BLaER1 treated with 17β-estradiol and CSF1 and Interleukin-3, amounts not matched to agents 10 nM and 100 nM (cell line): ENCODE measurements at regions not wholly inside any gene's neighbourhood (a gene's known extent, or its start where the extent isn't known, plus 50 kb on each side); places are given as distances from the start of the nearest gene placed in this dataset.
A peak's percentile ranks its signal among the peaks of the same experiment; 100 is the strongest.

Source experiments
- H3K27ac ChIP-seq, 11 experiments: shearing (Covaris generic); formaldehyde crosslinking; 2 replicates each; pipeline ENCODE4 v1.8.1; 2022
- H3K27me3 ChIP-seq, 11 experiments: shearing (Covaris generic); formaldehyde crosslinking; 2 replicates each; pipeline ENCODE4 v1.8.1; 2022
- H3K36me3 ChIP-seq, 11 experiments: shearing (Covaris generic); formaldehyde crosslinking; 2 replicates each; pipeline ENCODE4 v1.8.1; 2022
- H3K4me1 ChIP-seq, 10 experiments: shearing (Covaris generic); formaldehyde crosslinking; 2 replicates each; pipeline ENCODE4 v1.8.1; 2022
- H3K4me2 ChIP-seq, 11 experiments: shearing (Covaris generic); formaldehyde crosslinking; 2 replicates each; pipeline ENCODE4 v1.8.1; 2022
- H3K4me3 ChIP-seq, 10 experiments: shearing (Covaris generic); formaldehyde crosslinking; 2 replicates each; pipeline ENCODE4 v1.8.1; 2022
- H3K9ac ChIP-seq, 11 experiments: shearing (Covaris generic); formaldehyde crosslinking; 2 replicates each; pipeline ENCODE4 v1.8.1; 2022
- H3K9me3 ChIP-seq, 11 experiments: shearing (Covaris generic); formaldehyde crosslinking; replicated peaks in 1 of 11; 2 replicates each; pipeline ENCODE4 v1.8.1; 2022
- H4K20me1 ChIP-seq, 11 experiments: shearing (Covaris generic); formaldehyde crosslinking; 2 replicates each; pipeline ENCODE4 v1.8.1; 2022
- Cebpa-rat ChIP-seq, 11 experiments: shearing (Covaris generic); IDR thresholded peaks; 2 replicates each; pipeline ENCODE4 v1.8.1; 2022

GRCh38 chr15:31857194-31857593 lies 173.1 kb upstream of the CHRNA7 start:
- H3K4me1 ChIP-seq = peaks cover 0 to 6% (median 0%) of the 10 kb centered on the region in 10 experiments; a peak in 2 of 20 replicates
- no peak overlapping the region for H3K9ac ChIP-seq
- TF ChIP-seq Cebpa-rat (IDR thresholded peaks at IDR 0.05) = no peak
- peaks cover 0 to 21% (median 9%) of the 10 kb centered on the region in 11 experiments; a peak in 15 of 22 replicates for H3K9me3 ChIP-seq
- no peak overlapping the region for H3K4me3 ChIP-seq
- H3K27me3 ChIP-seq = no peaks in the 10 kb centered on the region
- no peaks in the 10 kb centered on the region for H4K20me1 ChIP-seq
- H3K27ac ChIP-seq = no peak overlapping the region
- H3K4me2 ChIP-seq = no peak overlapping the region
- H3K36me3 ChIP-seq = no peaks in the 10 kb centered on the region

GRCh38 chr15:31858026-31858425 lies 172.3 kb upstream of the CHRNA7 start:
- TF ChIP-seq Cebpa-rat (IDR thresholded peaks at IDR 0.05) = no peak
- Histone ChIP-seq H3K36me3 (no peaks in the 10 kb centered on the region), H3K4me2 (no peak overlapping the region), H3K4me1 (peaks cover 0 to 3% (median 0%) of the 10 kb centered on the region in 10 experiments; a peak in 2 of 20 replicates), H3K27ac (no peak overlapping the region), H3K27me3 (no peaks in the 10 kb centered on the region), H4K20me1 (no peaks in the 10 kb centered on the region), H3K9me3 (peaks cover 5 to 29% (median 18%) of the 10 kb centered on the region in 11 experiments; a peak in 21 of 22 replicates), H3K4me3 (no peak overlapping the region), H3K9ac (no peak overlapping the region)

- Histone ChIP-seq H3K27ac (no peak overlapping the region), H3K9ac (no peak overlapping the region), H3K4me1 (peaks cover 0 to 11% (median 7%) of the 10 kb centered on the region in 10 experiments; a peak in 12 of 20 replicates), H3K27me3 (peaks cover 19 to 25% (median 22%) of the 10 kb centered on the region in 11 experiments), H3K4me2 (no peak overlapping the region), H4K20me1 (peaks cover 0 to 8% (median 0%) of the 10 kb centered on the region in 11 experiments; a peak in 1 of 22 replicates), H3K4me3 (no peak overlapping the region), H3K36me3 (0 out of 22 replicates have a peak, but pooled peaks cover 0 to 3% (median 0%) of the 10 kb centered on the region in 11 experiments), H3K9me3 (peaks cover 9 to 25% (median 20%) of the 10 kb centered on the region in 11 experiments; a peak in 21 of 22 replicates)
- no peak for TF ChIP-seq Cebpa-rat (IDR thresholded peaks at IDR 0.05)
Observed at GRCh38 chr15:31866248-31866647, 164.1 kb upstream of the CHRNA7 start.

- TF ChIP-seq Cebpa-rat (IDR thresholded peaks at IDR 0.05) = no peak
- peaks cover 0 to 18% (median 11%) of the 10 kb centered on the region in 10 experiments; a peak in 13 of 20 replicates for H3K4me1 ChIP-seq
- no peak overlapping the region for H3K4me3 ChIP-seq
- H3K36me3 ChIP-seq = 0 out of 22 replicates have a peak, but pooled peaks cover 0 to 3% (median 0%) of the 10 kb centered on the region in 11 experiments
- H4K20me1 ChIP-seq = peaks cover 0 to 8% (median 0%) of the 10 kb centered on the region in 11 experiments; a peak in 1 of 22 replicates
- no peak overlapping the region for H3K9ac ChIP-seq
- no peak overlapping the region for H3K4me2 ChIP-seq
- peaks cover 19 to 25% (median 22%) of the 10 kb centered on the region in 11 experiments for H3K27me3 ChIP-seq
- peaks cover 8 to 13% (median 9%) of the 10 kb centered on the region in 11 experiments; a peak in 21 of 22 replicates for H3K9me3 ChIP-seq
- no peak overlapping the region for H3K27ac ChIP-seq
Observed at GRCh38 chr15:31867536-31868442, 162.5 kb upstream of the CHRNA7 start.

GRCh38 chr15:31869686-31870307 lies 160.5 kb upstream of the CHRNA7 start:
- H3K27me3 ChIP-seq = peaks cover 19 to 25% (median 22%) of the 10 kb centered on the region in 11 experiments
- no peaks in the 10 kb centered on the region for H3K36me3 ChIP-seq
- no peak for TF ChIP-seq Cebpa-rat (IDR thresholded peaks at IDR 0.05)
- peak overlapping the region; percentile 93 to 98 (median 96) for H3K4me2 ChIP-seq
- H3K4me1 ChIP-seq = peaks cover 0 to 18% (median 11%) of the 10 kb centered on the region in 10 experiments; a peak in 13 of 20 replicates
- H3K9ac ChIP-seq = peak overlapping the region; percentile 46 to 86 (median 78)
- peaks cover 0 to 8% (median 0%) of the 10 kb centered on the region in 11 experiments; a peak in 1 of 22 replicates for H4K20me1 ChIP-seq
- peaks cover 0 to 7% (median 0%) of the 10 kb centered on the region in 11 experiments; a peak in 3 of 22 replicates for H3K9me3 ChIP-seq
- peak overlapping the region in 6 of 11 experiments; percentile 14 to 61 (median 49); a peak in 9 of 22 replicates for H3K27ac ChIP-seq
- peak overlapping the region; percentile 74 to 92 (median 84) for H3K4me3 ChIP-seq

- Histone ChIP-seq H4K20me1 (peaks cover 0 to 8% (median 0%) of the 10 kb centered on the region in 11 experiments; a peak in 1 of 22 replicates), H3K9me3 (peaks cover 0 to 7% (median 0%) of the 10 kb centered on the region in 11 experiments; a peak in 3 of 22 replicates), H3K4me2 (peak within 1 kb of the TSS; percentile 93 to 98 (median 96)), H3K27me3 (peaks cover 19 to 25% (median 22%) of the 10 kb centered on the region in 11 experiments), H3K4me3 (peak within 1 kb of the TSS; percentile 74 to 92 (median 84)), H3K27ac (peak within 1 kb of the TSS; percentile 38 to 73 (median 58); a peak in 21 of 22 replicates), H3K4me1 (peaks cover 0 to 18% (median 11%) of the 10 kb centered on the region in 10 experiments; a peak in 13 of 20 replicates), H3K9ac (peak within 1 kb of the TSS; percentile 62 to 86 (median 78)), H3K36me3 (no peaks in the 10 kb centered on the region)
- no peak for TF ChIP-seq Cebpa-rat (IDR thresholded peaks at IDR 0.05)
Observed at GRCh38 chr15:31870328-31871165, 159.8 kb upstream of the CHRNA7 start, which contains the start of gene OTUD7A. TSS of gene OTUD7A (minus strand) at chr15:31870673.

- Histone ChIP-seq H3K4me2 (peak overlapping the region; percentile 72 to 96 (median 84)), H3K27ac (peak overlapping the region in 9 of 11 experiments; percentile 38 to 73 (median 58); a peak in 17 of 22 replicates), H3K4me3 (peak overlapping the region; percentile 74 to 92 (median 84)), H3K9me3 (peaks cover 0 to 7% (median 0%) of the 10 kb centered on the region in 11 experiments; a peak in 3 of 22 replicates), H3K27me3 (peaks cover 19 to 25% (median 22%) of the 10 kb centered on the region in 11 experiments), H3K4me1 (peaks cover 0 to 18% (median 11%) of the 10 kb centered on the region in 10 experiments; a peak in 13 of 20 replicates), H3K9ac (peak overlapping the region; percentile 62 to 86 (median 78); a peak in 21 of 22 replicates), H4K20me1 (peaks cover 0 to 8% (median 0%) of the 10 kb centered on the region in 11 experiments; a peak in 1 of 22 replicates), H3K36me3 (no peaks in the 10 kb centered on the region)
- peak in 8 of 11 experiments; percentile 42 to 94 (median 86); a peak in 15 of 22 replicates for TF ChIP-seq Cebpa-rat (IDR thresholded peaks at IDR 0.05)
Observed at GRCh38 chr15:31871166-31871886, 159.0 kb upstream of the CHRNA7 start.
